Smooth muscle cell (in vitro differentiated cells): ENCODE measurements at regions not wholly inside any gene's neighbourhood (a gene's known extent, or its start where the extent isn't known, plus 50 kb on each side); places are given as distances from the start of the nearest gene placed in this dataset.

Experiments used
- DNase-seq: peaks from one replicate; lab custom pipeline; 2025; ENCODE audit not compliant: unreplicated experiment; lab: John Stamatoyannopoulos, UW
- H2AFZ ChIP-seq: fragments of 200-600 bp; sonication (generic); 2 replicates; pipeline ENCODE4 v1.6.0; 2016; ENCODE audit warnings: antibody characterized with exemption, low read depth, mild to moderate bottlenecking
- H3F3A ChIP-seq: fragments of 200-600 bp; sonication (generic); 2 replicates; pipeline ENCODE4 v1.6.0; 2017; ENCODE audit warnings: antibody characterized with exemption, low read depth
- H3K27ac ChIP-seq: fragments of 200-600 bp; sonication (generic); 2 replicates; pipeline ENCODE4 v1.5.1; 2016; ENCODE audit warnings: low read depth, mild to moderate bottlenecking
- H3K27me3 ChIP-seq: fragments of 200-600 bp; sonication (generic); 2 replicates; pipeline ENCODE4 v1.6.1; 2016; ENCODE audit warnings: low read depth, mild to moderate bottlenecking
- H3K36me3 ChIP-seq: fragments of 200-600 bp; sonication (generic); 2 replicates; pipeline ENCODE4 v1.5.1; 2016; ENCODE audit warnings: low read depth
- H3K4me1 ChIP-seq: fragments of 200-600 bp; sonication (generic); 2 replicates; pipeline ENCODE4 v1.5.1; 2016; ENCODE audit warnings: low read depth
- H3K4me2 ChIP-seq: fragments of 200-600 bp; sonication (generic); 2 replicates; pipeline ENCODE4 v1.6.0; 2016; ENCODE audit warnings: mild to moderate bottlenecking
- H3K4me3 ChIP-seq: fragments of 200-600 bp; sonication (generic); 2 replicates; pipeline ENCODE4 v1.5.1; 2016; ENCODE audit warnings: mild to moderate bottlenecking
- H3K79me2 ChIP-seq: fragments of 200-600 bp; sonication (generic); 2 replicates; pipeline ENCODE4 v1.6.0; 2016; ENCODE audit warnings: low read depth, mild to moderate bottlenecking
- H3K9ac ChIP-seq: fragments of 200-600 bp; sonication (generic); 2 replicates; pipeline ENCODE4 v1.6.0; 2016; ENCODE audit warnings: low read depth
- H3K9me3 ChIP-seq: fragments of 200-600 bp; sonication (generic); replicated peaks from 2 replicates; pipeline ENCODE4 v1.5.1; 2016; ENCODE audit warnings: low read depth
- H4K20me1 ChIP-seq: fragments of 200-600 bp; sonication (generic); 2 replicates; pipeline ENCODE4 v1.6.0; 2016; ENCODE audit warnings: low read depth
- CTCF ChIP-seq: fragments of 200-600 bp; sonication (generic); IDR thresholded peaks from 2 replicates; pipeline ENCODE4 v1.5.1; 2017; ENCODE audit warnings: borderline replicate concordance, mild to moderate bottlenecking, antibody characterized with exemption; ENCODE audit not compliant: insufficient read depth, poor library complexity, severe bottlenecking
- WGBS: methylation state at CpG from one replicate; pipeline ENCODE4 v1.1.7; 2016; ENCODE audit warnings: low lambda C conversion rate; 5-methylcytosine and 5-hydroxymethylcytosine counted together

DNA sequence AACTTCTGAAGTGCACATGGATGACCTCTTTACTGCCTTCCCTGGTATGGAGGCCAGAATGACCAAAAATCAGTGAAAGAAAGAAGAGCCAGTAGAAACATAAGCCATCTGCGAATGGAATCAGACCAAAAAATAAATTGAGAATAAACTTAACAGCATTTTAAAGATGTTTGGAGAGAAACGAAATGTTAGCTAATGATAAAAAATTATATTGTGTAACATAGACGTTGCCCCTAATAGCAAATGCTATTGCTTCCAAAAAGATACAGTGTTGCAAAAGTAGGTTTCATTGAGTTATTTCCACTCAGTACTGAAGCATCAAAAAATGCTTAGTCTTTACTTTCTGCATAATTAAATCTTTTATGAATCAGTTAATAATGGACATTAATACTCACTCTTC is 371.7 kb downstream of the LIG4 start:
- 80% methylated on average over 3 of the region's 3 CpGs for WGBS
- H2AFZ ChIP-seq: no peak overlapping the region
- no peak overlapping the region for H3K27ac ChIP-seq
- no peaks in the 10 kb centered on the region for H3F3A ChIP-seq
- H3K4me2 ChIP-seq: no peak overlapping the region
- no peaks in the 10 kb centered on the region for H3K9me3 ChIP-seq
- no peak overlapping the region for H3K9ac ChIP-seq
- no peak for TF ChIP-seq CTCF
- H3K4me1 ChIP-seq: peaks cover 39% of the 10 kb centered on the region
- H3K79me2 ChIP-seq: no peaks in the 10 kb centered on the region
- no peak overlapping the region for H3K4me3 ChIP-seq
- no peak for DNase-seq
- no peaks in the 10 kb centered on the region for H3K27me3 ChIP-seq
- no peaks in the 10 kb centered on the region for H4K20me1 ChIP-seq
- no peaks in the 10 kb centered on the region for H3K36me3 ChIP-seq

- Histone ChIP-seq H3F3A (no peaks in the 10 kb centered on the region), H2AFZ (no peak overlapping the region), H4K20me1 (no peaks in the 10 kb centered on the region), H3K79me2 (no peaks in the 10 kb centered on the region), H3K36me3 (no peaks in the 10 kb centered on the region), H3K4me2 (no peak overlapping the region), H3K4me3 (no peak overlapping the region), H3K4me1 (peaks cover 38% of the 10 kb centered on the region), H3K27ac (no peak overlapping the region), H3K9ac (no peak overlapping the region), H3K27me3 (no peaks in the 10 kb centered on the region), H3K9me3 (no peaks in the 10 kb centered on the region)
- 60% methylated on average over 4 of the region's 4 CpGs for WGBS
- no peak for TF ChIP-seq CTCF
- DNase-seq: no peak
Measured at GRCh38 chr13:107843281-107843680, 372.1 kb downstream of the LIG4 start.

- WGBS: 11% methylated on average over 3 of the region's 3 CpGs
- TF ChIP-seq CTCF: no peak
- Histone ChIP-seq H2AFZ (no peak overlapping the region), H3K36me3 (no peaks in the 10 kb centered on the region), H3K9ac (no peak overlapping the region), H3K79me2 (no peaks in the 10 kb centered on the region), H3K4me2 (peak overlapping the region; percentile 47), H3K27me3 (no peaks in the 10 kb centered on the region), H3F3A (no peaks in the 10 kb centered on the region), H3K4me1 (peaks cover 32% of the 10 kb centered on the region), H3K9me3 (no peaks in the 10 kb centered on the region), H3K4me3 (no peak overlapping the region), H4K20me1 (no peaks in the 10 kb centered on the region), H3K27ac (no peak overlapping the region)
- DNase-seq: no peak
Measured at GRCh38 chr13:107842562-107843180, 372.7 kb downstream of the LIG4 start.

- 73% methylated on average over 3 of the region's 3 CpGs for WGBS
- H4K20me1 ChIP-seq: no peaks in the 10 kb centered on the region
- H3K9ac ChIP-seq: no peak overlapping the region
- H3K4me2 ChIP-seq: no peak overlapping the region
- no peak overlapping the region for H2AFZ ChIP-seq
- H3K9me3 ChIP-seq: no peaks in the 10 kb centered on the region
- no peaks in the 10 kb centered on the region for H3K36me3 ChIP-seq
- no peaks in the 10 kb centered on the region for H3K27me3 ChIP-seq
- H3K4me1 ChIP-seq: peaks cover 23% of the 10 kb centered on the region
- H3K27ac ChIP-seq: no peak overlapping the region
- no peak for DNase-seq
- H3K79me2 ChIP-seq: no peaks in the 10 kb centered on the region
- TF ChIP-seq CTCF: no peak
- H3F3A ChIP-seq: no peaks in the 10 kb centered on the region
- H3K4me3 ChIP-seq: no peak overlapping the region
Measured at GRCh38 chr13:107838588-107839161, 376.7 kb downstream of the LIG4 start.
